NCI-H2196 treated with DMSO at 0.1 percent for 48 hours (cell line): ENCODE measurements at regions not wholly inside any gene's neighbourhood (a gene's known extent, or its start where the extent isn't known, plus 50 kb on each side); places are given as distances from the start of the nearest gene placed in this dataset.

ENCODE experiments used
- DNase-seq: peaks from one replicate; lab custom pipeline; 2025; ENCODE audit not compliant: unreplicated experiment; lab: John Stamatoyannopoulos, UW

DNA sequence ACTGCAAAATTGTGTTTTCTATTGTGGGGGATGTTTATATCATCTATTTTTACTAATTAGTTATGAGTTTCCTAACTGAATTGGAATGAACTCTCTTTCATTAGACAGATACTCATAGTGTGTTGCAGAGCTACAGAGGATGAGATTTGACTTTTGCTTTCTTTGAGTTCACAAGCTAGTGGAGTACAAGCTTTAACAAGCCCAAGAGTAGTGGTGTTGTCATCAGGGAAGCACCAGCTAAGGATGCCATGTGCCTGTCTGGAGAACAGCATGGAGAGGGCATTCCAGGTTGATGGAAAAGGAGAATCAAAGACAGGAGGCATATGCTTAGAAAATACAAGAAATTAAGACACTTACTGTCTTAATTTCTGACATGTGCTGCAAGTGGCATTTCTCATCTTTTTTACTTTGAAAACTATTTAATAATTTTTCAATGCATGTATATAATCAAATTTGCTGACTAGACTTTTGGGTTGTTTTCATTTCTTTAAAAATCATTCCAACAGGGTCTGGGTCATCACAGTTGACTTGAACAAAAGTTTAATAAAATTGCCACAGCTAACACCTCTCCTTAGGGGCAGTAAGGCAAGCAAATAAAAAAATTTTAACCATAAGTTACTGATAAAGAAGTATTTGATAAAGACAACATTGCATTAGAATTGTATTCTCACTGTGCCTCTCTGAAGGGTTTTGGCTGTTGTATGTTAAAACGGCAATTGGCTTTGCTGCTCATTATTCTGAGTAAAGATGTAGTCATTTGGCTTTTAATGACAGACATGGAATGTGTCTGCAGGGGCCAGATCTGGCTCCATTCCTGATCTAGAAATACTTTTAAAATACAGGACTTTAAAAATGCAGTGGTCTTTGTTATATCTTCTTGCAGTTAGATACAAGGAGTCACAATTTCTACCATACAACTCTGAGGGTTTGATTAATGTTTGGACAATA is 323.7 kb upstream of the CDH11 start:
- DNase-seq = no peak

DNA sequence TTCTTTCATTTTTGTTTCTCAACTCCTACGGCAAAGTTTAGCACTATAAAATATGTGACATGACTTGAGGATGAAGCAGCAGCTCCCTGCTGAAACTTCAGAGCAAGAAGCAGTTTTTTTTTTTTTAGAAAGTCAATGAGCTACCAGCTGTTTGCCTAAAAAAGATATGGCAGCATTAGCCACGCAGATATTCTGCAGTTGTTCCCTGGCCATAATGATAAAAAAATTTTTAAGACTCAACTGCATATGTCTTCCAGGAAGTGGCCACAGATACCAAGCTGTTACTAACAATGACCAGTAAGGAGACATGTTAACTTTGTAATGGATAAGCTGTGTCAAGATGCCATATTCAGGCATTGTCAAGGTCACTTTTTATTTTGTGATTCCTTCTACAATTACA is 319.6 kb upstream of the CDH11 start:
- DNase-seq = no peak

DNA sequence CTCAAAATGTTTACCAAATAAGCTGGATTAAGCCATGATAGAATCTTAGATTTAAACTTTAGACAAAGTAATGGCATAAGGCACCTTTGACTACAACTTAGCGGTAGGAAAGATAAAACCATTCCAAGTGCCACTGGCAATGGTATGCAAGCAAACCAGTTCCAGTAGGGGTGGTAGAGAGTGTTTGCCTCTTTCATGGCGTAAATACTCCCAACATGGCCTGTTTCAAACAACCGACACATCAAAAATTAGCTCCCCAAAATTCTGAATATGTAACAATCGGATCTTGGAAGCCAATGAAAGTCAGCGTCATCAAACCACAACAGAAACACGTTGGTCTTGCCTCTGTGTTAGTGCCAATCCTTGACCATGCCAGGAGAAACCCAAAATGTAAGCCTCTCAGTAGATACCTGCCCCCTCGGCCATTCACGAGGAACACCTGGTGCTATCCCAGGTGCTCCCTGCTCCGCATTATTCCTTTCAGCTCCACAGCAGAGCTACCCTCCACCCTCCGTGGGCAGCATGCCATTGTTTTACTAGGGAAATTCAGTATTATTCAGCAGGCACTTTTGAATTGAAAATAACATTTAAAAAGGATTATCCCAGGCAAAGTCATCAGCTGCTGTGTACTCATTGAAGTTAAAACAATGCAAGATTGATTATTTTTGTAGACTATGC is 307.8 kb upstream of the CDH11 start:
- DNase-seq = no peak

DNA sequence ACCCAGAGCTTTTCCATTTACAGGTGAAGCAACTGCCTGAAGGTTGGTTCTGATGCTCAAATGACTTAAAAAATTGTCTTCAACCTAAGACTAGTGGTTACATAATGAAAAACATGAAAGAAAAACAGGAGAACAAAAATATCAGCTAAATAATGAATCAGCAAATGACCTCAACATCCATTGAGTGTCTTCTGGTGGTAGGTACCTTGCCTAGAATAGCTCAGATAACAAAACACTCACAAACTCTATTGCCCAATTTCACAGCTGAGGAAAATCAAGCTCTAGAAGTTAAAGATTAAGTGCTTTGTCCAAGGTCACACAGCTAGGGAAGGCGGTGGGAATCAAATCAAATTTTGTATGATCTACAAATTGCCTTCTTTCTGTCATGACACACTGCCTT is 304.6 kb upstream of the CDH11 start:
- DNase-seq = no peak

DNA sequence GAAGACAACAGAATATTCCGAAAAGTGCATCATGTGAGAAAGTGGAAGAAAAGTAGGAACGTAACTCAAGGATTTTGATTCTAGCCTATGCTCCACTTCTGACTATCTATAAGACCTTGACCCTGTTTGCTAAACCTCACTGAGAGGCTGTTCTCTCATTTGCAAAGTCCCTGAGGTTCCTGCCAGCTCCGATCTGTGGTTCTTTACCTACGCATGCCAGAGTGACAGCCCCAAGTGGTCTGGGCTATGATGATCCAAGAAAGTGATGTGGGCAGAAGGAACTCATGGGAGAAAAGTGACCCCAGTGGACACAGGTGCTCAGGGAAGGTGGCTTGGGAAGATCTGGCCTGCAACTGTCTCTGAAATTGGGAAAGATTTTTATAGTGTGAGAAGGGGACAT is 301.1 kb upstream of the CDH11 start:
- no peak for DNase-seq

DNA sequence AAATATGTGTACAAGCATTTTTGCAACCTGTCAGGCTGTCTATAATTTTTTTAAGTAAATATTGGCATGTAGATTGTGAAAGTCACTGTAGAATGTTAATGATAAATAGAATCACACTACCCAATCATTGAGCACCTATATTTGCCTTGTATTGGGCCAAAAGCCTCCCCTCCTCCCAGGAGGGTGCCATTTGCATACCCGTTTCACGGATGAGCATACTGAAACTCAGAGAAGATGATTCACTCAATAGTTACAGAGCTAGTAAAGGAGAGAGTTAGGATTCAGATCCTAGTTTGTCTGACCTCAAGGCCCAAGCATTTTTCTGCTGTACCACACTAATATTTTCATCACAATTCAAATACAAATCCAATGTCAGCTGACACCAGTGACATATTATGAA is 299.7 kb upstream of the CDH11 start:
- no peak for DNase-seq

DNA sequence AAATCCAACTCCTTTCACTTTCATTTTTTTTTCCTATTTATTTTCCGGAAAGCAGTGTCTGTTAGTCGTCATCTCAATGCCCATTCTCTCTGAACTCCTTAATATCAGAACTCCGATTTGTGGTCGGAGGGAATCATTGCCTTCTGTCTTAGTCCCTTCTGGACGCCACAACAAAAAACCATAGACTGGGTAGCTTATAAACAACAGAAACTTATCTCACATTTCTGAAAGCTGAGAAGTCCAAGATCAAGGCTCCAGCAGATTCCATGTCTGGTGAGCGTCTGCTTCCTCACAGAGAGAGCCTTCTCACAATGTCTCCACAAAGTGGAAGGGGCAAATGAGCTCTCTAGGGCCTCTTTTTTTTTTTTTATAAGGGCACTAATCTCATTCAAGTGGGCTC is 296.6 kb upstream of the CDH11 start:
- no peak for DNase-seq

DNA sequence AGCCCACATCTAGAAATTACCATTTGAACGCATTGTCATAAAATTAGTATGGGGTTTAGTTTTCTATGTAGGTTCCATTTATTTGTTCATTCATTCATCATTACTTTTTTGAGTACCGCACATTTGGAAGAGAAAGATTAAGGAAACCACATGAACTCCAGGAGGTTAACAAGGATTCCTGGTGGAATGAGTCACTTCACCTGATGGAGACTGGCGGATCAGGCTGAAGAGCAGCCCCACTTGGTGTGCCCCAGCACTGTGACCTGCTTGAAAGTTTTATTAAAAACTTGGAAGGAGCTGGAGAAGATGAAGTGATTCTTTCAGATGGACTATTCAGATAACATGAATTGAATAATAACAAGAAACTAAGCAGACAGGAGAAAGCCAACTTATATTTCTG is 293.6 kb upstream of the CDH11 start:
- DNase-seq = no peak

DNA sequence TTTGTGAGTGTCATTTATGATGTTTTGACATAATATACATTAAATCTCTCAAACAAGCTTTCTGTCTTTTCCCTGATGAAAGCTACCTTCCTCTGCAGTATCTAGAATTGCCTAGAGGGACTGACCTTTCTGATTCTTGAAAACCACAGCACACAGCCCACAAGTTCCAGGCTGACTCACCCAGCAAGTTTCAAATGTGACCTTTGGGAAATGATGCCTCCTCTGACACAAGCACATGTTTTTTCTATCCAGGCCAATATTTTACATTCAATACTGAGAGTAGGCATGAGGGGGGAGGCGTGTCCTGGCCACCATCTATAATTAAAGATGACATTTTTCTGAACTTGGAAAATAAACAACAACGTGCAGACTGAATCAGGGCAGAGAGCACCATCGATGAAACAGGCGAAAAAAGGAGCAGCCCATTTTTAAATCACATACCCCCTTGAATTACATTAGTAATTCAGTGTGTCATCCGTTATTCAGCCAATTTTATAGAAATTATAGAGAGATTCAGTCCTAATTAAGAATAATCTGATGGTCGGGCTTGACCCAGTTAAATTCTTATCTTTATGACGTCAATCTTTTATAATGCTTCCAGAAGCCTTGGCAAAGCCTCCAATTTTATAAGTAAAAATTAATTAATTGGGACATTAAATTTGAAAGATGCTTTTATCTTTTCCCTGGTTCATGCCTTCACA is 292.6 kb upstream of the CDH11 start:
- no peak for DNase-seq

DNA sequence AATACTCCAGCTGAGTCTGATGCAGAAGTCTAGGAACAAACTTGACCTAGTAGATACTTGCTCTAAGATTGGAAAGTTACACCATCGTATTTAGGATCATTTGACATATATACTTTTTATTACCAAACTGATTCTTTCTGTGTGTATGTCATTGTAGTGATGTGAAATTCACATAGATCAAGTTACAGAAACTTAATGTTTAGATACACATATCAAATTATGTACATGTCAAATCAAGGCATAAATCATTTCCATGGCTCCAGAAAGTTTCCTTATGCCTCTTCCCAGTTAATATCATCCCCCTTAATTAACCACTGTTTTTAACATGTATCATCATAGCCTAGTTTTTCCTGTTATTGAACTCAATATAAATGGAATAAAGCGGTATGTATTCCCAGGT is 292.0 kb upstream of the CDH11 start:
- DNase-seq = no peak

DNA sequence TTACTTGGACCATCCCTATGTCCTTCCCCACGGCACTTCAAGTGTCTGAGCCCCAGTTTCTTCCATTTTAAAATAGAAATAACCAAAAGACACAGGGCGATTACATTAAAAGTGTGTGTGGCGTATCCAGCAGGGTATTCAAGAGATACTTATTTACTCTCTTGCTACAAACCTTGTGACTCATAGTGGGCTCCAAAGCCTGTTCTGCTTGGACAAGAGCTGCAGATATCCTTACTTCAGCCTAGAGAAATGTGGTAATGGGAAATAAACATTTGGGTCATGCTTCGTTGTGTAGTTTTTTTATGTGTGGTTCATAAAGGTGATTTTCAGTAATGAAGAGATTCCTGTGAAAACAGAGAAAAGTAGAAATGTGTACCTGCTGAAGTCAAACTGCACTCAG is 288.9 kb upstream of the CDH11 start:
- no peak for DNase-seq

DNA sequence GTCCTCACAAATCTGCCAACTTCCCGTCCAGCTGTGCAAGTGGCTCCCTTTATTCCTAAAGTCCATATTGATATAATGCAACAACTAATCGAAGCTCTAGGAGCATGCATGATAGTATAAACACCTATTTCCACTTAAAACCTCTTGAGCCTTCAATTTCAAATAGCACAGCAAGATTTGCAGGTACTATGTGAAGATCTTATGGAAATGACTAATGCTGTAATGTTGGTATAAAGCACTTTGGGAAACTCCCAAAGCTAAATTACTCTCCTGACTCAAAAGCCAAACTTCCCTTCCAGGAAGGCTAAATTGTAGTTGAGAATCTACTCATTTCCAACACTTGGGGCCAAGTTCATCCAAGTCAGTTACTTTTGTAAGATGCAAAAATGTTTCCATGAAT is 287.6 kb upstream of the CDH11 start:
- no peak for DNase-seq

DNA sequence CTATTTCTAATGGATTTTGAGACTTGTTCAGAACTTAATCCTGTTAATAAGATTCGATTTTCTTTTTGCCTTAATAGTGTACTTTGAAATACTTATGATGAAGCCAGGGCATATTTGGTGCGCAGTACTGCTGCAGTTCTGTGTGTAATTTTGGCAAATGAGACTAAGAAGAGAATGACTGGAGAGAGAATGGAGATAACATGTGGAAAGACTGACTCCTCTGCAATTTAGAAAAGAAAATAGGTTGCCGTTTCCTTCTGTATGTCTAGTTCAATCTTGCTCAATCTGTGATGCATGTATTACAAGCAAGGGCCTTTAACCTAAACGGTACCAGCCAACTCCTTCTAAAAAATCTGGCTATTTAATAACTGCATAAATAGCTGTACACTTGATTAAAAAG is 285.1 kb upstream of the CDH11 start:
- DNase-seq = no peak

DNA sequence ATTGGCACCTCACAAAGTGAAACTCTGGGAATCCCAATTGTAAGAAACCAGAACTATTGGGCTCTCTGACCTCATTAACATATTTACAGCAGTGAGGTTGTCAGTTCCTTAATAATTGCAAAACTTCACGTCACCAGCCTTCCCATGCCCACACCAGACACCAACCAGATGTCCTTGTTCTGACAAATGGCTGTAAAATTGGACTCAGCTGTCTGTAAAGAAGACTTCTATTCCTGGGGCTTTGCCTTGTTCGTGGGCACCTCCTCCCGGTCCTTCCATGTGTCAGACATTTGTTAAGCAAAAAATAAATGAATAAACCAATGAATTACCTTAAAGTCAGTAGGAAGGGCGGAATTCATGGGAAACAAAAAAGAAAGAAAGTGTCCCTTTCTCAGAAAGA is 284.3 kb upstream of the CDH11 start:
- DNase-seq = no peak

DNA sequence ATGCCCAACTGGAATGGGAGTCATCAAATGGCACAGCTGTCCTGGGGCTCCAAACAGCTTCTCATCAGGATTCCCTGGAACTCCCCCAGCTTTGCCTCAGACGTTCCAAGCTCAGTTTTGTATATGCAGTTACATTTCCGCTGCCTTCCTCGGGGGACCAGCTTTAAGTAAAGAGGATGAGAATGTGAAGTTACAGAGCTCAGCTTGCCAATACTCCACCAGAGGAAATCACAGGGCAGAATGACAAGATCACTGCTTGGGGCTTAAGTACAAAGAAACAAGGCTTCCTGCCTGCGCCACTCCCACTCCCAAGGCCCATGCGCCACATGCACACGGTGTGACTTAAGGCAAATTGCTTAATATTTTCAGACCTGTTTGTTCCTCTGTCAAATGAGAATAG is 272.4 kb upstream of the CDH11 start:
- DNase-seq = no peak

DNA sequence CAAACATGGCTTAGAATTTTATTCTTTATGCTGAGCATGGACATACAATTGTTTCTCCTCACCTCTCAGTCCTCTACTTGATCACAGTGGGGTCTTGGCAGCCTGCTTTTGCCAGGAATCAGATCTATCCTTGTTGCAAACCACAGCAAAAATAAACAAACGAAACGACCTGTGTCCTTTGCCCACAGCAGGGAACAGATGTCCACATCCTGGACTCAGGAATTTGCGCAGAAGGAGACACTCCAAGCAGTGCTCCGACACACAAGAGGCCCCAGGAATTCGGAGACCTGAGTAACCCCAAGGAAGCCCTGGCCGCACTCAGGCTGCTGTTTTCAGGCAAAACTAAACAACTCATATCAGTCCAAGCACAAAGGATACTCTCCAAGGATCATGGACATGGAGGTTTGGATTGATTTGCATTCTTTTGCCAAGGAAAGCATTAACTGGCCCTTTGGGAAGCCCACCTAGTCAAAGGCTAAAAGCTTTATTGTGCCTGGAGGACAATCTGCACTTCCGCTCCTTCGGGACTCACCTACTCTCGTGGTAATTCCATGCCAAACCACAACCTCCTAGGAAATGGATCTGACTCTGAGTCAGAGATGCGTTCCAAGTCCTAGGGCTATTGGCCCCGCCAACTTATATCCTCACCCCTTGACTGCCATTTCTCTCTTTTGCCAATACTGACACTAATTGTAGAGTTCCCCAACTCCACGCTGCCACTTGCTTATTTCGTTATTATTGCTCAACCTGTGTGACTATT is 271.1 kb upstream of the CDH11 start:
- DNase-seq = no peak

DNA sequence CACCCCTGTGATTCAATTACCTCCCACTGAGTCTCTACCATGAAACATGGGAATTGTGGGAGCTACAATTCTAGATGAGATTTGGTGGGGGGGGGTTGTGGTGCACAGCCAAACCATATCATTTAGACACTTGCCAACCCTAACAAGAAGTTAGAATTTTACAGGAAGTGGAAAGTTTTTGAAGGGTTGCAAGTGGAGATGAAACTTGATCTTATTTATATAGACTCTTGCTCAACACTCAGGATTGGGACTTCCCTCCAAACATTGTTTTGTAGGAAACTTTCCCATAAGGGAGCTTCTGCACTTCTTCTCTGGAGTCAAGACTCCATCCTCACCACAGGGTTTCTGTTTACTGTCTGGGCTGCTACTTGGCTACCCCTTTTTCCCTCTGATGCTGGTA is 266.7 kb upstream of the CDH11 start:
- DNase-seq = no peak

DNA sequence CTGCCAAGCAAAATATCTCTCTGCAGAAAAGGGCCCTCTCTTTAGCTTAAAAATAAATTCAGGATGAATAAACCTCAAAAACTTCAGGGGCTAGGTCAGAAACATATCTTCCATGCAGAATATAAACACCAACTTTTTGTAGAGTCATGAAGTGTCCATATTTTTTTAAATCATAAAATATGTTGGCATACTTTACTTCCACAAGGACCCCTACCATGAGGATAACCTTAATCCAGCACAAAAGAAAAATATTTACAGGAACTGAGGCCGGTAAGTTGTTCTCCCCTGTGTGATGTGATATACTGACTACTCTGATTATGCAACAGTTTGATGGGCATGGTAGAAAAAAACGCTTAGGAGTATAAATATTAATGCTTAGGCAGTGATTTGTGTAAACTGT is 264.8 kb upstream of the CDH11 start:
- no peak for DNase-seq

DNA sequence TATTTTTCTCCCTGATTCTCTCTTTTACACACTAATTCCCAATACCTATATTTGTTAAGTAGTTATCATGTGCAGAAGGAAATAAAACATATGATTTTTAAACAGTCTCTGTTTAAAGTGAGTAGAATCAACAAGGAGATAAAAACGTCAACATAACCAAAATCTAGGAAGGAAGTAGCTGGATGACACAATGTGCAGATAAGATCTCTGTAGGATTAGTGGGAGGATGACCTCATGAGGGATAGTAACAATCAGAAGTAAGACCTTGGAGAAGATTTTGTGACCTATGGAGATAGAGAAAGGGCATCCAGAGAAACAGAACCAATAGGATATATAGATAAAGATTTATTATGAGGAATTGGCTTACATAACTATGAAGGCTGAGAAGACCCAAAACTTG is 262.6 kb upstream of the CDH11 start:
- no peak for DNase-seq

DNA sequence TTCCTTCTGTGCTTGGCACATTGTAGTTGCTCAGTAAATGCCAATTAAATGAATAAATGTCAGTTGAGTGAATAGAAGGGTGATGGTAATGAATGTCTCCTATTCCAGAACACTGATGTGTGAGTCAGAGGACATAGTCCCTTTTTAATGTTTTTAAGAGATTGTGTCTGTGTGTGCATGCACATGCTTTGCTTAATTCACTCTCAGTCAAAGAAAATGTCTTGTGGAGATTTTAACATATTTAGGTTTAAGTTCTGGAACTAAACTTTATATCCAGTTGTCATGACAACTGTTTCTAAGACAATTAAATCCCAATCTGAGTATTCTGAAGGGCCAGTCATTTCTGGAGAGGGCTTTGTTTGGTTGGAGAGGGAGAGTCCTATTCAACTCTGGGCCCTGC is 255.3 kb upstream of the CDH11 start:
- DNase-seq = no peak

DNA sequence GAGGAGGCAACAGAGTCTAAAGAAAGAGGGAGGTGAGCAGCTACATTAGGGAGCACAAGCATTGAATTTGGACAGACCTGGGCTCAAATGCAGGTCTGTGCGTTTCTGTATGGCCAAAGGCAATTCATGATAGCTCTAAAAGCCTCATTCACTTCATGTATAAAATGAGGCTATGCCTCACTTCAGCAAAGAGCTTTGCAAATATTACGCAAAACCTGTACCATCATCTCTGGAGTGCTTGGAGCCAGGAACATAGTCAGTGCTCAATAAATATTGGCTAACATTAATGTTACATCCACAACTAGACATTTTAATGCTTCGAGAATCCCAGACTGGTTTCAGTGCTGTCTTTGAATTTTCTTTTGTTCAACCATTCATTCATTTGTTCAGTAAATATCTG is 254.7 kb upstream of the CDH11 start:
- DNase-seq = no peak
